GM18511 (cell line): ENCODE measurements at regions not wholly inside any gene's neighbourhood (a gene's known extent, or its start where the extent isn't known, plus 50 kb on each side); places are given as distances from the start of the nearest gene placed in this dataset.
"Not testable (repeated sequence)": the region's sequence is repeated elsewhere in the genome, so short reads cannot be mapped to it uniquely, and the experiment has no call there.

Experiments
- ATAC-seq: cut with Tn5 transposase; IDR thresholded peaks from one replicate; pipeline ENCODE4 v1.9.1; 2021; ENCODE audit warnings: mild to moderate bottlenecking, moderate library complexity; ENCODE audit not compliant: unreplicated experiment

- ATAC-seq: not testable (repeated sequence)
Measured at GRCh38 chr2:40676134-40676790, 224.4 kb upstream of the SLC8A1 start.

- peak; percentile 90 for ATAC-seq
Measured at GRCh38 chr2:40680547-40680946, 228.7 kb upstream of the SLC8A1 start.

- no peak for ATAC-seq
Measured at GRCh38 chr2:40690036-40690435, 238.1 kb upstream of the SLC8A1 start.

GRCh38 chr2:40690525-40690924 lies 238.6 kb upstream of the SLC8A1 start:
- no peak for ATAC-seq

- no peak for ATAC-seq
Measured at GRCh38 chr2:40700231-40700954, 248.5 kb upstream of the SLC8A1 start.

GRCh38 chr2:40712197-40712894 lies 260.5 kb upstream of the SLC8A1 start:
- ATAC-seq: not testable (repeated sequence)

- no peak for ATAC-seq
Measured at GRCh38 chr2:40716879-40717278, 265.0 kb upstream of the SLC8A1 start.

GRCh38 chr2:40719414-40719813 lies 267.5 kb upstream of the SLC8A1 start:
- ATAC-seq: no peak

- ATAC-seq: no peak
Measured at GRCh38 chr2:40721595-40721994, 269.7 kb upstream of the SLC8A1 start.

- ATAC-seq: no peak
Measured at GRCh38 chr2:40723194-40723593, 271.3 kb upstream of the SLC8A1 start.

GRCh38 chr2:40725040-40725439 lies 273.1 kb upstream of the SLC8A1 start:
- no peak for ATAC-seq

GRCh38 chr2:40725950-40726349 lies 274.1 kb upstream of the SLC8A1 start:
- no peak for ATAC-seq

- no peak for ATAC-seq
Measured at GRCh38 chr2:40734797-40735196, 282.9 kb upstream of the SLC8A1 start.

GRCh38 chr2:40737180-40737579 lies 285.3 kb upstream of the SLC8A1 start:
- no peak for ATAC-seq

- no peak for ATAC-seq
Measured at GRCh38 chr2:40740419-40740818, 288.5 kb upstream of the SLC8A1 start.

GRCh38 chr2:40741532-40741931 lies 289.6 kb upstream of the SLC8A1 start:
- ATAC-seq: no peak

- ATAC-seq: no peak
Measured at GRCh38 chr2:40746191-40746590, 294.3 kb upstream of the SLC8A1 start.

GRCh38 chr2:40751981-40752380 lies 300.1 kb upstream of the SLC8A1 start:
- ATAC-seq: no peak

- no peak for ATAC-seq
Measured at GRCh38 chr2:40752796-40753195, 300.9 kb upstream of the SLC8A1 start.

GRCh38 chr2:40754912-40755311 lies 303.0 kb upstream of the SLC8A1 start:
- ATAC-seq: no peak

GRCh38 chr2:40758401-40759155 lies 306.7 kb upstream of the SLC8A1 start:
- no peak for ATAC-seq
